H1 (cell line): ENCODE measurements at regions not wholly inside any gene's neighbourhood (a gene's known extent, or its start where the extent isn't known, plus 50 kb on each side); places are given as distances from the start of the nearest gene placed in this dataset.

Source experiments
- CTCF ChIA-PET: fragments of 300-600 bp; sonication (Branson Sonifier 250); formaldehyde crosslinking; loops from one replicate; lab custom pipeline; 2021; ENCODE audit not compliant: partially characterized antibody; lab: Charles Lee
- POLR2A ChIA-PET: fragments of 300-600 bp; sonication (Branson Sonifier 250); formaldehyde crosslinking; loops from one replicate; lab custom pipeline; 2021; ENCODE audit warnings: inconsistent platforms; ENCODE audit not compliant: partially characterized antibody; lab: Charles Lee
- DNase-seq, 2 experiments: peaks; one replicate each; pipeline versions ENCODE4 v3.0.0 to v3.0.0-alpha.2; 2010 to 2022; ENCODE audit warnings: low spot score in 2 of 2, low read depth in 1 of 2, mixed read lengths in 1 of 2
- FAIRE-seq: peaks from 2 replicates; lab custom pipeline; 2011; peaks lifted over from hg19 to GRCh38; lab: Jason Lieb, UNC
- H2AFZ ChIP-seq: 2 replicates; pipeline ENCODE4 v1.8.1; 2012; ENCODE audit warnings: low read length, inconsistent platforms
- H2AK5ac ChIP-seq: 2 replicates; pipeline ENCODE4 v1.6.1; 2013; ENCODE audit warnings: low read depth, low read length
- H2BK120ac ChIP-seq: replicated peaks from 2 replicates; pipeline ENCODE3; 2013; ENCODE audit warnings: low read depth, low read length, inconsistent platforms
- H2BK12ac ChIP-seq: 2 replicates; pipeline ENCODE4 v1.6.1; 2013; ENCODE audit warnings: low read depth, low read length
- H2BK15ac ChIP-seq: 2 replicates; pipeline ENCODE4 v1.6.1; 2013; ENCODE audit warnings: low read length
- H2BK20ac ChIP-seq: 2 replicates; pipeline ENCODE4 v1.6.1; 2013; ENCODE audit warnings: low read length
- H2BK5ac ChIP-seq: 2 replicates; pipeline ENCODE4 v1.6.1; 2013; ENCODE audit warnings: low read depth, low read length
- H3K14ac ChIP-seq: 2 replicates; pipeline ENCODE4 v1.6.1; 2013; ENCODE audit warnings: inconsistent platforms; ENCODE audit not compliant: insufficient read length
- H3K18ac ChIP-seq: 2 replicates; pipeline ENCODE4 v1.6.1; 2013; ENCODE audit warnings: low read length; ENCODE audit errors: extremely low read depth
- H3K23ac ChIP-seq: 2 replicates; pipeline ENCODE4 v1.6.1; 2013; ENCODE audit warnings: inconsistent platforms; ENCODE audit not compliant: insufficient read length
- H3K23me2 ChIP-seq: 2 replicates; pipeline ENCODE4 v1.6.1; 2013; ENCODE audit warnings: low read depth, low read length
- H3K27ac ChIP-seq: 2 replicates; pipeline ENCODE4 v1.6.1; 2011; ENCODE audit warnings: low read depth, low read length, inconsistent platforms
- H3K27me3 ChIP-seq, 4 experiments: replicated peaks in 1 of 4; 1 replicate in 1 of 4; 2 replicates in 3 of 4; pipeline versions ENCODE4 v1.6.1 to v1.8.1; 2011 to 2013; ENCODE audit warnings: low read length in 3 of 4, mild to moderate bottlenecking in 3 of 4, inconsistent platforms in 2 of 4, mixed read lengths in 2 of 4, moderate library complexity in 1 of 4; ENCODE audit not compliant: control insufficient read depth in 3 of 4, insufficient read depth in 3 of 4; ENCODE audit errors: extremely low read depth in 1 of 4
- H3K36me3 ChIP-seq, 4 experiments: 2 replicates each; pipeline versions ENCODE4 v1.6.1 to v1.8.1; 2011 to 2013; ENCODE audit warnings: mild to moderate bottlenecking in 4 of 4, low read length in 3 of 4, moderate library complexity in 2 of 4, control low read depth in 1 of 4, inconsistent platforms in 1 of 4; ENCODE audit not compliant: insufficient read depth in 4 of 4, control insufficient read depth in 2 of 4
- H3K4ac ChIP-seq: replicated peaks from 2 replicates; pipeline ENCODE3; 2013; ENCODE audit warnings: low read length, low read depth, mixed read lengths, inconsistent platforms; ENCODE audit not compliant: insufficient read length
- H3K4me1 ChIP-seq, 4 experiments: replicated peaks in 1 of 4; 1 replicate in 1 of 4; 2 replicates in 3 of 4; pipeline versions ENCODE4 v1.6.1 to v1.8.1; 2011 to 2013; ENCODE audit warnings: low read length in 3 of 4, inconsistent platforms in 2 of 4, mixed read lengths in 1 of 4; ENCODE audit not compliant: insufficient read depth in 4 of 4, control insufficient read depth in 3 of 4
- H3K4me2 ChIP-seq, 2 experiments: 2 replicates each; pipeline versions ENCODE4 v1.6.1 to v1.8.1; 2011 to 2013; ENCODE audit warnings: low read depth in 2 of 2, low read length in 2 of 2, control low read depth in 1 of 2, inconsistent platforms in 1 of 2, mild to moderate bottlenecking in 1 of 2; ENCODE audit not compliant: insufficient read depth in 1 of 2
- H3K4me3 ChIP-seq, 4 experiments: fragments of 200-600, 300-600 bp in 1 of 4; sonication (generic), shearing (Covaris generic), sonication (Bioruptor Twin) in 1 of 4; 2 replicates each; pipeline versions ENCODE4 v1.5.1 to v1.8.1; 2011 to 2016; ENCODE audit warnings: low read length in 4 of 4, low read depth in 3 of 4, control low read depth in 2 of 4, inconsistent platforms in 2 of 4, mild to moderate bottlenecking in 2 of 4, mixed read lengths in 1 of 4, moderate library complexity in 1 of 4; ENCODE audit not compliant: insufficient read depth in 2 of 4; ENCODE audit errors: extremely low read depth in 1 of 4
- H3K56ac ChIP-seq: replicated peaks from 2 replicates; pipeline ENCODE3; 2013; ENCODE audit warnings: low read depth, mild to moderate bottlenecking, mixed read lengths, low read length, inconsistent platforms; ENCODE audit not compliant: insufficient read length
- H3K79me1 ChIP-seq: 2 replicates; pipeline ENCODE4 v1.6.1; 2013; ENCODE audit warnings: low read depth, low read length, control low read depth
- H3K79me2 ChIP-seq, 2 experiments: 2 replicates each; pipeline versions ENCODE4 v1.6.1 to v1.8.1; 2012 to 2013; ENCODE audit warnings: low read length in 2 of 2, mild to moderate bottlenecking in 2 of 2, inconsistent platforms in 1 of 2; ENCODE audit not compliant: insufficient read depth in 2 of 2, control insufficient read depth in 1 of 2
- H3K9ac ChIP-seq, 4 experiments: replicated peaks in 1 of 4; 1 replicate in 1 of 4; 2 replicates in 3 of 4; pipeline versions ENCODE4 v1.6.1 to v1.8.1; 2011 to 2013; ENCODE audit warnings: low read depth in 3 of 4, low read length in 3 of 4, control low read depth in 2 of 4, mild to moderate bottlenecking in 2 of 4, moderate library complexity in 2 of 4, inconsistent platforms in 1 of 4; ENCODE audit errors: extremely low read depth in 1 of 4
- H3K9me3 ChIP-seq, 2 experiments: 2 replicates each; pipeline versions ENCODE4 v1.6.1 to v1.8.1; 2012 to 2013; ENCODE audit warnings: mild to moderate bottlenecking in 2 of 2, moderate library complexity in 2 of 2, control low read depth in 1 of 2, inconsistent platforms in 1 of 2, low read depth in 1 of 2, low read length in 1 of 2, mixed read lengths in 1 of 2; ENCODE audit not compliant: insufficient read depth in 2 of 2
- H4K20me1 ChIP-seq, 2 experiments: replicated peaks in 1 of 2; 2 replicates each; pipeline versions ENCODE3 to v1.8.1; 2011 to 2013; ENCODE audit warnings: inconsistent platforms in 2 of 2, low read length in 2 of 2, mild to moderate bottlenecking in 1 of 2; ENCODE audit not compliant: insufficient read depth in 2 of 2, control insufficient read depth in 1 of 2
- H4K5ac ChIP-seq: 2 replicates; pipeline ENCODE4 v1.6.1; 2013; ENCODE audit warnings: low read length, low read depth, mixed read lengths, inconsistent platforms; ENCODE audit not compliant: insufficient read length
- H4K8ac ChIP-seq: 2 replicates; pipeline ENCODE4 v1.8.0; 2013; ENCODE audit warnings: mild to moderate bottlenecking, moderate library complexity, low read length, inconsistent platforms; ENCODE audit not compliant: insufficient read depth; ENCODE audit errors: extremely low read depth
- H4K91ac ChIP-seq: replicated peaks from 2 replicates; pipeline ENCODE3; 2013; ENCODE audit warnings: low read length, mixed read lengths, inconsistent platforms; ENCODE audit not compliant: insufficient read length
- CEBPB ChIP-seq: IDR thresholded peaks from 2 replicates; pipeline ENCODE4 v1.6.1; 2012; ENCODE audit warnings: low read depth, low read length
- PHF8 ChIP-seq: fragments of 200-600 bp; sonication (generic); conservative IDR thresholded peaks from 2 replicates; pipeline ENCODE4 v1.7.1; 2012; ENCODE audit warnings: low read depth, mild to moderate bottlenecking, inconsistent platforms, low read length, moderate library complexity
- WGBS, 2 experiments: shearing (Covaris generic) in 1 of 2; methylation state at CpG; one replicate each; pipeline versions ENCODE4 v1.1.6 to v1.1.7; 2013 to 2015; ENCODE audit warnings: low lambda C conversion rate in 2 of 2, mixed read lengths in 2 of 2, inconsistent platforms in 1 of 2, low coverage in 1 of 2, missing lambda C conversion rate in 1 of 2; ENCODE audit not compliant: insufficient replicate concordance in 2 of 2, insufficient coverage in 1 of 2, insufficient read length in 1 of 2; ENCODE audit errors: extremely low coverage in 1 of 2, missing lambda C conversion rate in 1 of 2; 5-methylcytosine and 5-hydroxymethylcytosine counted together

- ChIA-PET CTCF (interaction anchor here (1.5 kb wide), 1 partner anchor 11 kb away, joined by 3 read pairs; no protein-coding TSS in a partner anchor), POLR2A (no interaction called here)
- H4K91ac ChIP-seq = no peak overlapping the region
- H3K79me1 ChIP-seq = no peaks in the 10 kb centered on the region
- H3K9ac ChIP-seq = no peak overlapping the region
- no peaks in the 10 kb centered on the region for H4K20me1 ChIP-seq
- H3K27ac ChIP-seq = no peak overlapping the region
- no peaks in the 10 kb centered on the region for H3K79me2 ChIP-seq
- H4K8ac ChIP-seq = no peak overlapping the region
- H2BK5ac ChIP-seq = no peak overlapping the region
- no peak overlapping the region for H2BK12ac ChIP-seq
- H3K14ac ChIP-seq = no peak overlapping the region
- 0 out of 2 replicates have a peak overlapping the region, but pooled peaks have one; percentile 17 for H2AFZ ChIP-seq
- WGBS, 2 experiments = 81% methylated on average over 1 of the region's 1 CpG; no CpG with 5 or more reads in 1 of the 2 experiments
- H3K4me1 ChIP-seq = no peaks in the 10 kb centered on the region
- no peak overlapping the region for H4K5ac ChIP-seq
- no peak overlapping the region for H3K4ac ChIP-seq
- H3K56ac ChIP-seq = no peak overlapping the region
- no peaks in the 10 kb centered on the region for H3K23me2 ChIP-seq
- H3K4me2 ChIP-seq = no peak overlapping the region
- H2BK120ac ChIP-seq = no peak overlapping the region
- H2BK20ac ChIP-seq = no peak overlapping the region
- no peak for TF ChIP-seq PHF8
- peak; percentile 76 for TF ChIP-seq CEBPB
- FAIRE-seq = no peak
- H3K4me3 ChIP-seq = no peak overlapping the region
- H3K18ac ChIP-seq = no peak overlapping the region
- no peaks in the 10 kb centered on the region for H3K36me3 ChIP-seq
- no peak for DNase-seq
- H3K9me3 ChIP-seq = peaks cover 0 to 6% of the 10 kb centered on the region in 2 experiments; a peak in 1 of 4 replicates
- no peak overlapping the region for H2AK5ac ChIP-seq
- H3K23ac ChIP-seq = no peak overlapping the region
- H2BK15ac ChIP-seq = no peak overlapping the region
- no peaks in the 10 kb centered on the region for H3K27me3 ChIP-seq
Observed at GRCh38 chr6:74967821-74968220, 238.0 kb downstream of the COL12A1 start.
